ENCODE measurements at regions not wholly inside any gene's neighbourhood (a gene's known extent, or its start where the extent isn't known, plus 50 kb on each side); places are given as distances from the start of the nearest gene placed in this dataset.

DNA sequence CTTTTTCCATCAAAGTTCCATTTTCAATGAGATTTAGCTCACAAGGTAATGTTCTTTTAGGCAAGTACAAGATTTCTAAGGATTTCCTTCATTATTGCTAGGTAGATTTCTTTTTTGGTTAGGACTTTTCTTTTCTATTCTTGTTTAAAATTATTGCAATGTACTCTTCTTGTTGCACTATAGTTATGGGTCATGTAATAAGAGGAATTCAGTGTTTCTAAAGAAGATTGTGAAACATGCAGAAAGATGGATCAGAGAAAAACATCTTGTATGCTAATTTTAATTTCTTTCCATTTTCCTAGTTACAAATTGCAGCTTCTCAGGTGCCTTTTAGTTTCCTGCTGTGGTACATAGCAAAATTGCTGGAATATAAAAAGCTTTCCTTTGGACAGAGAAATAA is 56.1 kb downstream of the BTG1 start:
- DNase-seq (ENCODE audit: low spot score), result no peak

DNA sequence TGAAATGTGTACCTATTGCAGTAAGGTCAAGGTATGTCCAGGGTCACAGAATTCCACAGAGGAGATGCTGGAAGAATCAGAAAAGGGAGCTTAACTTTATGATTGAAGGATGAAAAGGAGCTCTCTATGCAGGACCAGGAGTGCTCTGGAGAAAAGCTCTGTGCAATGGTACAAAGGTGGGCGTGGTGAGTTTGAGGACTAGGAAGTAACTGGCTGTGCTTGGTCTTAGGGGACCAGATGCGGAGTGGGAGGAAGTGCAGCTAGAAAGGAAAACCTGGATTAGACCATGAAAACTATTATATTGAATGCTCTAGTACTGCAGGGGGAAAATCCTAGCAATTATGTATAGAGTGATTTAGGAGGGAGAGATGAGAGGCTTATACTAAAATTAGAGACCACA is 56.8 kb downstream of the BTG1 start:
- no peak for DNase-seq (ENCODE audit: low spot score)

DNA sequence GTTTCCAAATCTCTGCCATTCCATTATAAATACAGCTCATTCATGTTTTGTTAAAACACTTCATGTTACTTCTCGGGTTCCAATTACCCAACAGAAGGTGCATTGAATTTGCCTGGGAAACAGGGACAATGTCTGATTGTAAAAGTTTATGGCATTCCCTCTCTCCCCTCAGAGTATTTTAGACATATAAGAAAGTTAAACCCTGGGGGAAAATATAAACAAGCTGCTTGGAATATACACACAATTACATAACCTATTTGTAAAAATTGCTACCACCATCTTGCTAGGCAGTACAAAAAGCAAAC is 60.0 kb downstream of the BTG1 start:
- no peak for DNase-seq (ENCODE audit: low spot score)

DNA sequence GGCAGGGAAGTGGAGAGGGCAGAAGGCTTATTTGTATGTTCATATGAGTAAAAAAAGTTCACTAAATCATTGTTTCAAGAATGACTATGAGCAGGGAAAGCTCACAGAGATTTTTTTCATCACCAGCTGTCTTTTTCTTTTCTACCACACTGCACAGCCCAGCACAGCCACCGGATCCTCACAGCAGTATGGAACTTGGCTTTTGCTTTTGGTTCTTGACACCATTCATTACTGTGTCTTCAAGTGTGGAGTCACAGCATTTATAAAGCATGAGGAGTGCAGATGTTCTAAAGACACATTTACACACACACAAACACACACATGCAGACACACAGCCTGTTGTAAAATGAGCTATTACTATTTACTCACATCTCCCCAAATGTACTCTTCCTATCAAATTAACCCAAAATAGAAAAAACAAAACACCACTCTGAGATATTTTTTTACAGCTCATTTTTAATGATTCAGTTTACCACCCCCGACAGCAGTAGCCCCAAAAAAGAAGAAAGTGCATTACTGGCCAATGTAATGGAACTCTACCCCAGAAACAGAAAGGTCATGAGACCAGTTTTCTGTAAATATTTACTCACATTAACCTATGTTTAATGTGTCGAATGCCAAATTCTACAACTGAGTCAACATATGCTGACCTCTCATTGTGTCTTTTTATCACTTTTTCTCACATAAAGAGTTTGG is 60.5 kb downstream of the BTG1 start:
- DNase-seq (ENCODE audit: low spot score), result peak; percentile 32

- DNase-seq (ENCODE audit: low spot score), result no peak
Measured at GRCh38 chr12:92080911-92081285, 64.7 kb downstream of the BTG1 start.

- DNase-seq (ENCODE audit: low spot score), result no peak
Measured at GRCh38 chr12:92079054-92079385, 66.6 kb downstream of the BTG1 start.

- peak; percentile 56 for DNase-seq (ENCODE audit: low spot score)
Measured at GRCh38 chr12:92078167-92079053, 67.2 kb downstream of the BTG1 start.

DNA sequence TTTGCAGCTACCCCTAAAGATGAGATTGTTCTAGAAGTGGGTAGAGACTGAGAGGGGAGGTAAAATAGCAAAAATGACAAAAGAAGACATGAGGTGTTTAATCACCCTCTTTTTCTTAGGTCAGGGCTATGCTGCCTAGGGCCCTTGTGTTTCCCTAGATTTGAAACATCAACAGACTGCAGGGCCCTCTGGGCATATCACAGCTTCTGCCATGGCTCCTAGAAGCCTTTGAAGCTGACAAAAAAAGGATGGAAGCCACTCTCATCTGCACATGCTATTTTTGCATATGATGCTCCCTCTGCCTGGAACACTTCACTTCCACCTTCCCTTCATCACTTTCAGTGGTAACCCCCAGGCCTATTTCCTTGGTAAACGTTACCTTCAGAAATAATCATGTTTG is 68.1 kb downstream of the BTG1 start:
- no peak for DNase-seq (ENCODE audit: low spot score)

- no peak for DNase-seq (ENCODE audit: low spot score)
Measured at GRCh38 chr12:92076101-92076500, 69.5 kb downstream of the BTG1 start.

- no peak for DNase-seq (ENCODE audit: low spot score)
Measured at GRCh38 chr12:92075425-92075914, 70.2 kb downstream of the BTG1 start.

- no peak for DNase-seq (ENCODE audit: low spot score)
Measured at GRCh38 chr12:92074889-92075288, 70.8 kb downstream of the BTG1 start.

- no peak for DNase-seq (ENCODE audit: low spot score)
Measured at GRCh38 chr12:92073094-92073493, 72.6 kb downstream of the BTG1 start.

GRCh38 chr12:92072112-92072511 is 73.5 kb downstream of the BTG1 start:
- DNase-seq (ENCODE audit: low spot score), result no peak

DNA sequence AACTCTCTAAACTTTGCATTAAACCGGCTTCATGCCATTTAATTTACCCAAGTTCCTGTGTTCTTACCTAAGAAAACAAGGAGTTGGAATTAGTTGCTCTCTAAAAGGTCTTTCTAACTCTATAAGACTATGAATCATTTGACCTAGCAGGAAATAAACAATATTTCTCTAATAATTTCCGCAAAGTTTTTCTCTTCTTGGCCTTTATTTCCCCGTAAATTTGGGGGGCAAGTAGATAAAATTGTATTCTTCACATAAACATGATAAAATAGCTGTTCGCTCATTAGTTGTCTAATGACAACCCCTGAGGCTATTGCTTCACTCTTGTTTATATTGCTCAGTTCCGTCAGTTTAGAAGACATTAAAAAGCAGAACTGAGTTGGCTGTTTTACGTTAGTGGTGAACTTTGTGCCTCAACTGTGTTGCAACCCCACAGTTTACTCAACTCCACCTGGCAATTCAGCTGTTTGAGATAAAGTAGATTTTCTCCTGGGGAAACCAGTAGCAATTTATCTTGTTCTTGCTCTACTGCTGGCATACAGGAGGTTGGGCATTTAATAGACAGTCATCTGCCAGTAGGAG is 74.7 kb downstream of the BTG1 start:
- DNase-seq (ENCODE audit: low spot score), result no peak

DNA sequence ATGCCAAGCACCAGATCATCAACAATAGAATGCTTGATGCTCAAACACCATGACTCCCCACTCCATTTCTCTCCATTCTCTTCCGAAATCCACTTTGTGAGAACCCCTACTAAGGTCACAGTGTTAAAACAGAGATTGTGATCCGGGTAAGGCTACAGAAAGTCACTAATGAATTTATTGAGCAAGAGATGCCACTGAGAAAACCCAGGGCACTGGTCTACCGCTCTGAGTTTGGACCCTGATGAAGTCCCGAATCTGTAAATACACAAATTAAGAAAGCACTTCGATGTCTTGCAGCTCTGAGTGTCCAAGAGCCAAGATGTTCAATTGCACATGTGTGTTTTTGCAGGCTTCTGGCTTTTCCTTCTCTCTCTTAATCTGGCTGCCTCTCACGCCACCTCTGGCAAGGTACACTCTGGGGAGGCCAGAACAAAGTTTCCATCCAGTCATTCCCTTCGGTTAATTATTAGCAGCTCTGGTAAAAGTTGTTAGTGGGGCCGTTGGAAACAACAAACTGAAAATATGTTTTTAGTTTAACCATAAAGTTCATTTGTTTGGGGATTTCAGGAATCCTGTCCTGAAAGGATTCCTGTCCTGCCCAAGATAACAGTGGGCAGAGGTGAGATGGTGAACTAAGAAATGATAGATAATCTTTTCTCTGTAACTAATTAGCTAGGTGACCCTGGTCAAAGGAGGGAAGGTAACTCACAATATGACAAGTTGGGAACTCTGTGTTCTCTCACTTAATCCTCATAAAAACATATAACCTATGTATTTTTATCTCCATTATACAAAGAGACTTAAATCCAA is 75.4 kb downstream of the BTG1 start:
- no peak for DNase-seq (ENCODE audit: low spot score)

DNA sequence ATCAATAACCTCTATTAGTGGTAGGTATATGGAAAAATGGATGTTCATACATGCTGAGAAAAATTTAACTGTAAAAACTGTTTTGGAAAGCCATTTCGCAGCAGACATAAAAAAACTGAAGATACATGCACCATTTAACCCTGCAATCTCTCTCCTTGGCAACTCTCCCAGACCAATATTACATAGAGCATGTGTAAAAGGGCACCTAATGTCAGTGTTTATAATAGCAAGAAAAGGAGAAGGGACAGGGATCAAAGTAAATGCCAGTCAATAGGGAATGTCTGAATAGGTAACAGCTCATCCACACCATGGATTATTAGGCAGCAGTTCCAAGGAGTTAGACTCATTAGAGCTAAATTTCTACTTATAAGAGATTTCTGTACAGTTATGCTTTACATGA is 77.2 kb downstream of the BTG1 start:
- DNase-seq (ENCODE audit: low spot score), result no peak

DNA sequence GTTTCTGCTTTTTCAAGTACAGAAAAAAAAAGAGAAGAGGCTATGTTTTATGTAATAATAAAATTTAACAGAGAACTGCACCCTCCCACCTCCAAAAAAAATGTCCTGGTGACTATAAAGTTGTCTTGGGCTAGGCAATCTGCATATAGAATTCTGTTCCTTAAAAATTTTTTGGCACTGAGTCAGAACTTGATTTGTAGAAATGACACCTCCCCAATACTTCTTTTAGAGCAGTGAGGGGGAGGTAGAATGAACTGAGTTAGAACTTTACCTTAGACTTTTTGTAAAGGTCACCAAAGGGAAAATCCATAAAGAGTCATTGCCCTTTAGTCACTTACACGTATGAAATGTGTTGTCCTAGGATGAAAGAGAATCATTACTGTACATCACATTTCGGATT is 80.0 kb downstream of the BTG1 start:
- no peak for DNase-seq (ENCODE audit: low spot score)

GRCh38 chr12:92065018-92065499 is 80.6 kb downstream of the BTG1 start:
- peak; percentile 47 for DNase-seq (ENCODE audit: low spot score)

- DNase-seq (ENCODE audit: low spot score), result peak; percentile 34
Measured at GRCh38 chr12:92064422-92064821, 81.2 kb downstream of the BTG1 start.

- DNase-seq (ENCODE audit: low spot score), result no peak
Measured at GRCh38 chr12:92063641-92064040, 82.0 kb downstream of the BTG1 start.

DNA sequence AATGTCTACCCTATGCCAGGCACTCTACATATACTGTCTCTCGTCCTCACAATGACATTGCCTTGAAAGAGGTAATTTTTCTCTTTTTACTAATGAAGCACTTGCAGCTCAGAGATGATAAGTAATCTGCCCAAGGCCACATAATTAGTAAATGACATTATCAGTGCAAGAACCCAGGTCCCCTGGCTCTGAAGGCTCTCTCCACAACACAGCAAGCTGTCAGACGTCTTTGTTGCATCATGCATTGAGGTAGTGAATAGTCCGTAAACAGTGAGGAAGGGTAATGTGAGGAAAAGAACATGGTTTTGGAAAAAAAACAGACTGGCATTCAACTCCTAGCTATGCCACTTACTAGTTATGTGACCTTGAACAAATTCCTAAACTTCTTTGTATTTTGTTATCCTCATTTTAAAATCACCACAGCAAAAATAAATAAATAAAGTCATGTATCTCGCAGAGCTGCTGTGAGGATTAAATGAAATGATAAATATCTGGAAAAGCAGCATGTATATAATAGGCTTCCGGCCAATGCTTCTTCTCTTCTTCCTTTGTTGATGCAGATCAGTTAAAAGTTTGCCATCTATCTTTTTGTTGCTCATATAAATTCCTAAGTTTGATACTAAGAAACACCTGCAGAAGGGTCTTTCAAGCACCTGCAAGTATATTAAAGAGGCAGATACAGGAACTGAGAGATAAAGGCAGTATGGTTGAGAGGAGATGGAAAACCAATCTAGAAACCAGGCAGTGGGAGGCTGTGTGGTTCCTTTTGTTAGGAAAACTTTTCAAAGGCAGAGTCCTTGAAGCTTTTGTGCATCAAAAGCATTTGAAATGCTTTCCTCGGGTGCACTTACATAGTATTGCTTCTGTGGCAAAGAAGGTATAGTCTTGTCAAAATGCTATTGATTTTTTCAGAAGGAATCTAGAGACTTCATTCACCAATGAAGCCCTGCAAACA is 82.8 kb downstream of the BTG1 start:
- DNase-seq (ENCODE audit: low spot score), result no peak
